Effector memory CD8-positive, alpha-beta T cell (primary cell): ENCODE measurements at regions not wholly inside any gene's neighbourhood (a gene's known extent, or its start where the extent isn't known, plus 50 kb on each side); places are given as distances from the start of the nearest gene placed in this dataset.

Experiments used
- ATAC-seq: fragments of 150-1000 bp; cut with Tn5 transposase; replicated peaks from 2 replicates; pipeline ENCODE4 v1.10.0; 2021; ENCODE audit warnings: mild to moderate bottlenecking, moderate library complexity
- DNase-seq, 3 experiments: peaks; one replicate each; pipeline ENCODE4 v3.0.0; 2021
- H3K27ac Mint-ChIP-seq, 2 donors: one replicate each; pipeline ENCODE4 v1.8.0; 2022; ENCODE audit warnings: mild to moderate bottlenecking in 2 of 2, mixed read lengths in 2 of 2, moderate library complexity in 2 of 2
- H3K27me3 Mint-ChIP-seq, 2 donors: one replicate each; pipeline ENCODE4 v1.8.0; 2022; ENCODE audit warnings: mixed read lengths in 2 of 2
- H3K36me3 Mint-ChIP-seq: one replicate; pipeline ENCODE4 v1.8.0; 2022; ENCODE audit warnings: mild to moderate bottlenecking, moderate library complexity, mixed read lengths; ENCODE audit not compliant: insufficient read depth
- H3K4me1 Mint-ChIP-seq, 2 donors: one replicate each; pipeline ENCODE4 v1.8.0; 2022; ENCODE audit warnings: low read depth in 2 of 2, mixed read lengths in 2 of 2
- H3K4me3 Mint-ChIP-seq, 2 donors: one replicate each; pipeline ENCODE4 v1.8.0; 2022; ENCODE audit warnings: mild to moderate bottlenecking in 2 of 2, mixed read lengths in 2 of 2, moderate library complexity in 2 of 2
- H3K9me3 Mint-ChIP-seq, 2 donors: one replicate each; pipeline ENCODE4 v1.8.0; 2022; ENCODE audit warnings: mixed read lengths in 2 of 2

- H3K36me3 Mint-ChIP-seq, result no peaks in the 10 kb centered on the region
Measured at GRCh38 chr11:87440076-87440770, 402.5 kb downstream of the TMEM135 start.

GRCh38 chr11:87438416-87438815, 400.7 kb downstream of the TMEM135 start:
- H3K27me3 Mint-ChIP-seq, result peaks cover 8 to 44% of the 10 kb centered on the region in 2 donors
- no peaks in the 10 kb centered on the region for H3K4me1 Mint-ChIP-seq
- no peaks in the 10 kb centered on the region for H3K36me3 Mint-ChIP-seq
- no peaks in the 10 kb centered on the region for H3K9me3 Mint-ChIP-seq
- H3K27ac Mint-ChIP-seq, result no peak overlapping the region
- no peak overlapping the region for H3K4me3 Mint-ChIP-seq
- ATAC-seq, result no peak
- no peak for DNase-seq

More at GRCh38 chr11:87440076-87440770, 402.5 kb downstream of the TMEM135 start:
- ATAC-seq, result no peak
- no peaks in the 10 kb centered on the region for H3K9me3 Mint-ChIP-seq
- DNase-seq, result no peak
- no peaks in the 10 kb centered on the region for H3K4me1 Mint-ChIP-seq
- no peak overlapping the region for H3K4me3 Mint-ChIP-seq
- H3K27me3 Mint-ChIP-seq, result peaks cover 18 to 41% of the 10 kb centered on the region in 2 donors
- no peak overlapping the region for H3K27ac Mint-ChIP-seq

GRCh38 chr11:87437844-87438223, 400.1 kb downstream of the TMEM135 start:
- ATAC-seq, result no peak
- H3K36me3 Mint-ChIP-seq, result no peaks in the 10 kb centered on the region
- no peak for DNase-seq
- H3K9me3 Mint-ChIP-seq, result no peaks in the 10 kb centered on the region
- H3K27ac Mint-ChIP-seq, result no peak overlapping the region
- H3K4me3 Mint-ChIP-seq, result no peak overlapping the region
- no peaks in the 10 kb centered on the region for H3K4me1 Mint-ChIP-seq
- H3K27me3 Mint-ChIP-seq, result peaks cover 2 to 39% of the 10 kb centered on the region in 2 donors

GRCh38 chr11:87437133-87437843, 399.6 kb downstream of the TMEM135 start:
- no peak for DNase-seq
- Mint-ChIP-seq H3K27me3 (peaks cover 0 to 33% of the 10 kb centered on the region in 2 donors), H3K9me3 (no peaks in the 10 kb centered on the region), H3K36me3 (no peaks in the 10 kb centered on the region), H3K27ac (no peak overlapping the region), H3K4me1 (no peaks in the 10 kb centered on the region), H3K4me3 (no peak overlapping the region)
- ATAC-seq, result no peak

GRCh38 chr11:87432022-87432421, 394.3 kb downstream of the TMEM135 start:
- no peak overlapping the region for H3K27ac Mint-ChIP-seq
- no peak overlapping the region for H3K4me3 Mint-ChIP-seq
- no peaks in the 10 kb centered on the region for H3K4me1 Mint-ChIP-seq
- H3K36me3 Mint-ChIP-seq, result no peaks in the 10 kb centered on the region
- ATAC-seq (no peak), DNase-seq (no peak)
- H3K27me3 Mint-ChIP-seq, result peaks cover 0 to 6% of the 10 kb centered on the region in 2 donors
- H3K9me3 Mint-ChIP-seq, result no peaks in the 10 kb centered on the region

GRCh38 chr11:87431392-87431791, 393.7 kb downstream of the TMEM135 start:
- ATAC-seq (no peak), DNase-seq (no peak)
- no peaks in the 10 kb centered on the region for H3K9me3 Mint-ChIP-seq
- no peaks in the 10 kb centered on the region for H3K4me1 Mint-ChIP-seq
- no peaks in the 10 kb centered on the region for H3K36me3 Mint-ChIP-seq
- H3K4me3 Mint-ChIP-seq, result no peak overlapping the region
- H3K27me3 Mint-ChIP-seq, result peaks cover 6% of the 10 kb centered on the region in 2 donors
- no peak overlapping the region for H3K27ac Mint-ChIP-seq

- peaks cover 7 to 12% of the 10 kb centered on the region in 2 donors for H3K27me3 Mint-ChIP-seq
- no peaks in the 10 kb centered on the region for H3K9me3 Mint-ChIP-seq
- no peaks in the 10 kb centered on the region for H3K4me1 Mint-ChIP-seq
- DNase-seq (no peak), ATAC-seq (no peak)
- no peak overlapping the region for H3K27ac Mint-ChIP-seq
- no peak overlapping the region for H3K4me3 Mint-ChIP-seq
- H3K36me3 Mint-ChIP-seq, result no peaks in the 10 kb centered on the region
Measured at GRCh38 chr11:87430821-87431220, 393.1 kb downstream of the TMEM135 start.

GRCh38 chr11:87429996-87430395, 392.3 kb downstream of the TMEM135 start:
- Mint-ChIP-seq H3K27me3 (peaks cover 10 to 20% of the 10 kb centered on the region in 2 donors), H3K4me3 (no peak overlapping the region)

GRCh38 chr11:87428266-87428665, 390.5 kb downstream of the TMEM135 start:
- peaks cover 10 to 27% of the 10 kb centered on the region in 2 donors for H3K27me3 Mint-ChIP-seq

More at GRCh38 chr11:87429996-87430395, 392.3 kb downstream of the TMEM135 start:
- no peak for DNase-seq
- ATAC-seq, result no peak
- no peak overlapping the region for H3K27ac Mint-ChIP-seq
- H3K4me1 Mint-ChIP-seq, result no peaks in the 10 kb centered on the region
- no peaks in the 10 kb centered on the region for H3K9me3 Mint-ChIP-seq
- no peaks in the 10 kb centered on the region for H3K36me3 Mint-ChIP-seq

GRCh38 chr11:87425943-87426342, 388.2 kb downstream of the TMEM135 start:
- H3K27ac Mint-ChIP-seq, result no peak overlapping the region
- H3K4me1 Mint-ChIP-seq, result no peaks in the 10 kb centered on the region
- H3K9me3 Mint-ChIP-seq, result no peaks in the 10 kb centered on the region
- no peak for ATAC-seq
- no peak for DNase-seq
- peaks cover 10 to 41% of the 10 kb centered on the region in 2 donors for H3K27me3 Mint-ChIP-seq
- H3K36me3 Mint-ChIP-seq, result no peaks in the 10 kb centered on the region
- H3K4me3 Mint-ChIP-seq, result no peak overlapping the region

More at GRCh38 chr11:87428266-87428665, 390.5 kb downstream of the TMEM135 start:
- H3K9me3 Mint-ChIP-seq, result no peaks in the 10 kb centered on the region
- no peaks in the 10 kb centered on the region for H3K36me3 Mint-ChIP-seq
- no peak overlapping the region for H3K4me3 Mint-ChIP-seq
- DNase-seq (no peak), ATAC-seq (no peak)
- no peak overlapping the region for H3K27ac Mint-ChIP-seq
- H3K4me1 Mint-ChIP-seq, result no peaks in the 10 kb centered on the region

GRCh38 chr11:87425391-87425790, 387.7 kb downstream of the TMEM135 start:
- H3K9me3 Mint-ChIP-seq, result no peaks in the 10 kb centered on the region
- no peak overlapping the region for H3K4me3 Mint-ChIP-seq
- H3K27ac Mint-ChIP-seq, result no peak overlapping the region
- ATAC-seq (no peak), DNase-seq (no peak)
- H3K27me3 Mint-ChIP-seq, result peaks cover 10 to 41% of the 10 kb centered on the region in 2 donors
- H3K36me3 Mint-ChIP-seq, result no peaks in the 10 kb centered on the region
- H3K4me1 Mint-ChIP-seq, result no peaks in the 10 kb centered on the region

GRCh38 chr11:87423161-87423560, 385.4 kb downstream of the TMEM135 start:
- ATAC-seq, result no peak
- no peaks in the 10 kb centered on the region for H3K9me3 Mint-ChIP-seq
- no peaks in the 10 kb centered on the region for H3K4me1 Mint-ChIP-seq
- no peak overlapping the region for H3K4me3 Mint-ChIP-seq
- no peak overlapping the region for H3K27ac Mint-ChIP-seq
- H3K27me3 Mint-ChIP-seq, result peaks cover 10 to 41% of the 10 kb centered on the region in 2 donors
- DNase-seq, result no peak
- no peaks in the 10 kb centered on the region for H3K36me3 Mint-ChIP-seq

GRCh38 chr11:87422566-87422965, 384.8 kb downstream of the TMEM135 start:
- no peak overlapping the region for H3K4me3 Mint-ChIP-seq
- no peak for DNase-seq
- H3K4me1 Mint-ChIP-seq, result no peaks in the 10 kb centered on the region
- peaks cover 10 to 41% of the 10 kb centered on the region in 2 donors for H3K27me3 Mint-ChIP-seq
- no peak for ATAC-seq
- H3K36me3 Mint-ChIP-seq, result no peaks in the 10 kb centered on the region
- H3K9me3 Mint-ChIP-seq, result no peaks in the 10 kb centered on the region
- no peak overlapping the region for H3K27ac Mint-ChIP-seq

- no peak overlapping the region for H3K4me3 Mint-ChIP-seq
- H3K9me3 Mint-ChIP-seq, result no peaks in the 10 kb centered on the region
- H3K27me3 Mint-ChIP-seq, result peaks cover 10 to 36% of the 10 kb centered on the region in 2 donors
- H3K4me1 Mint-ChIP-seq, result no peaks in the 10 kb centered on the region
- ATAC-seq, result peak; percentile 45
- H3K36me3 Mint-ChIP-seq, result no peaks in the 10 kb centered on the region
- peak; percentile 24 to 31 (median 28) for DNase-seq
- no peak overlapping the region for H3K27ac Mint-ChIP-seq
Measured at GRCh38 chr11:87421422-87421821, 383.7 kb downstream of the TMEM135 start.
